OCI-LY3 (cell line): ENCODE measurements at regions not wholly inside any gene's neighbourhood (a gene's known extent, or its start where the extent isn't known, plus 50 kb on each side); places are given as distances from the start of the nearest gene placed in this dataset.

ENCODE experiments used
- CTCF ChIP-seq: fragments of 200-600, 300-600 bp; sonication (generic); IDR thresholded peaks from 2 replicates; pipeline ENCODE4 v1.5.1; 2014; ENCODE audit warnings: antibody characterized with exemption, low read length, low read depth
- EZH2phosphoT487 ChIP-seq: fragments of 200-600 bp; shearing (Covaris generic); IDR thresholded peaks from 2 replicates; pipeline ENCODE4 v1.6.1; 2018; ENCODE audit warnings: antibody characterized with exemption, mixed run types, low read depth

DNA sequence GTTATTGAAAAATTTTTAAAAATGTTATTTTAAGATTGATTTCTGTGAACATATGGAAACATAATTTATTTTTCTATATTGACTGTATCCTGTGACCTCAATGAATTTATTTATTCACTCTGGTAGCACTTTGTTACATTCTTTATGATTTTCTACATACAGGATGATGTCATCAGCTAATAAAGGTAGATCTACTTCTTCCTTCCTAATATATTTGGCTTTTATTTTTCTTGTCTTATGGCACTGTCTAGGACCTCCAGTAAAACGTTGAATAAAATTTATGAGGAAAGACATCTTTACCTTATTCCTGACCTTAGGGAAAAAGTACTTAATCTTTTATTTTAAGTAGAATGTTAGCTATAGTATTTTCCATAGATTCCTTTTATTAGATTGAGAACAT lies 78.8 kb upstream of the MAF start:
- TF ChIP-seq CTCF = no peak
- TF ChIP-seq EZH2phosphoT487 = no peak
